OCI-LY3 (cell line): ENCODE measurements at regions not wholly inside any gene's neighbourhood (a gene's known extent, or its start where the extent isn't known, plus 50 kb on each side); places are given as distances from the start of the nearest gene placed in this dataset.

Experiments used
- EZH2phosphoT487 ChIP-seq: fragments of 200-600 bp; shearing (Covaris generic); IDR thresholded peaks from 2 replicates; pipeline ENCODE4 v1.6.1; 2018; ENCODE audit warnings: antibody characterized with exemption, mixed run types, low read depth
- TF ChIP-seq, protein P1 (sequence below): fragments of 200-600, 300-600 bp; sonication (generic); IDR thresholded peaks from 2 replicates; pipeline ENCODE4 v1.5.1; 2014; ENCODE audit warnings: antibody characterized with exemption, low read length, low read depth

DNA sequence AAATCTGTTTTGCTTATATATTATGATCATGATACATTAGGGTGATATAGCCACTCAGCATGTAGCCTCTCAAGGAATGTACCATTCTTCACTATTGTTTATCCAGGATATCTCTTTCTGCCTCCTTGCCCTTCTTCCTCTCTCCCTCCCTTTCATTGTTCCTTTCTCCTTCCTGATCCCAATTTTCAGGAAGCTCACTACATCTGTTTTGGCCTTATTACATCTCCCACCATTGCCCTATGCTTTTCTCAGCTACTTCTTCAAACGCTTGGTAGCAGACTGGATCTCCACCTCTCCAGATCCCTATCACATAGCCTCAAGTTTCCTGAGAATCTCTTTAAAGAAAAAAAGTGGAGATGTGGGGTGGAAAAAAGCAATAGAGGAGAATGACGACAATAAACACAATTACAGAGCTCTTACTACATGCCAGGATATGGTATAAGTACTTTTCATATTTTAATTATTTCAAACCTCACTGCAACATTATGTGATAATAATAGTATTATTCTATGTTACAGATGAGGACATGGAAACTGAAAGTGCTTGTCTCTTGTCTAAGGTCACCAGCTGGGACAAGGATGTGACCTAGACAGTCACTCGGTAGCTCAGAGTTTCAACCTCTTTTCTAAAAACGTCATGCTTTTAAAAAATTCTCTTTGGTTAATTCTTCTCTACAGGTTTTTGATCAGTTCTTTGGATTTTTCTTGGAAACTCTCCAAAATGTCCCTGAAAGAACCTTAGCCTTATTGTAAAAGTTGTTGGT is 959.1 kb downstream of the CDH11 start:
- TF ChIP-seq, protein P1, sequence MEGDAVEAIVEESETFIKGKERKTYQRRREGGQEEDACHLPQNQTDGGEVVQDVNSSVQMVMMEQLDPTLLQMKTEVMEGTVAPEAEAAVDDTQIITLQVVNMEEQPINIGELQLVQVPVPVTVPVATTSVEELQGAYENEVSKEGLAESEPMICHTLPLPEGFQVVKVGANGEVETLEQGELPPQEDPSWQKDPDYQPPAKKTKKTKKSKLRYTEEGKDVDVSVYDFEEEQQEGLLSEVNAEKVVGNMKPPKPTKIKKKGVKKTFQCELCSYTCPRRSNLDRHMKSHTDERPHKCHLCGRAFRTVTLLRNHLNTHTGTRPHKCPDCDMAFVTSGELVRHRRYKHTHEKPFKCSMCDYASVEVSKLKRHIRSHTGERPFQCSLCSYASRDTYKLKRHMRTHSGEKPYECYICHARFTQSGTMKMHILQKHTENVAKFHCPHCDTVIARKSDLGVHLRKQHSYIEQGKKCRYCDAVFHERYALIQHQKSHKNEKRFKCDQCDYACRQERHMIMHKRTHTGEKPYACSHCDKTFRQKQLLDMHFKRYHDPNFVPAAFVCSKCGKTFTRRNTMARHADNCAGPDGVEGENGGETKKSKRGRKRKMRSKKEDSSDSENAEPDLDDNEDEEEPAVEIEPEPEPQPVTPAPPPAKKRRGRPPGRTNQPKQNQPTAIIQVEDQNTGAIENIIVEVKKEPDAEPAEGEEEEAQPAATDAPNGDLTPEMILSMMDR = no peak
- TF ChIP-seq EZH2phosphoT487 = no peak
